Activated naive CD4-positive, alpha-beta T cell treated with anti-CD3 and anti-CD28 coated beads, Interleukin-2, amount 10 ng/mL, durations not matched to agents 7 days and 5 days (primary cell): ENCODE measurements at regions not wholly inside any gene's neighbourhood (a gene's known extent, or its start where the extent isn't known, plus 50 kb on each side); places are given as distances from the start of the nearest gene placed in this dataset.
"Not testable (repeated sequence)": the region's sequence is repeated elsewhere in the genome, so short reads cannot be mapped to it uniquely, and the experiment has no call there.

ENCODE experiments used
- CTCF ChIA-PET: fragments of 350-600 bp; sonication (Branson Sonifier 250); formaldehyde crosslinking; loops from one replicate; lab custom pipeline; 2021; ENCODE audit warnings: antibody characterized with exemption; lab: Charles Lee
- DNase-seq: peaks from one replicate; pipeline ENCODE4 v3.0.0-alpha.2; 2020
- H3K27ac Mint-ChIP-seq: one replicate; pipeline ENCODE4 v1.8.0; 2021; ENCODE audit warnings: mild to moderate bottlenecking, moderate library complexity, mixed read lengths
- H3K27me3 Mint-ChIP-seq: one replicate; pipeline ENCODE4 v1.8.0; 2021; ENCODE audit warnings: mild to moderate bottlenecking, mixed read lengths
- H3K36me3 Mint-ChIP-seq: one replicate; pipeline ENCODE4 v1.8.0; 2021; ENCODE audit warnings: mixed read lengths
- H3K4me1 Mint-ChIP-seq: one replicate; pipeline ENCODE4 v1.8.0; 2021; ENCODE audit warnings: mixed read lengths
- H3K4me3 Mint-ChIP-seq: one replicate; pipeline ENCODE4 v1.8.0; 2021; ENCODE audit warnings: mild to moderate bottlenecking, moderate library complexity, mixed read lengths
- H3K9me3 Mint-ChIP-seq: one replicate; pipeline ENCODE4 v1.8.0; 2021; ENCODE audit warnings: mixed read lengths

DNA sequence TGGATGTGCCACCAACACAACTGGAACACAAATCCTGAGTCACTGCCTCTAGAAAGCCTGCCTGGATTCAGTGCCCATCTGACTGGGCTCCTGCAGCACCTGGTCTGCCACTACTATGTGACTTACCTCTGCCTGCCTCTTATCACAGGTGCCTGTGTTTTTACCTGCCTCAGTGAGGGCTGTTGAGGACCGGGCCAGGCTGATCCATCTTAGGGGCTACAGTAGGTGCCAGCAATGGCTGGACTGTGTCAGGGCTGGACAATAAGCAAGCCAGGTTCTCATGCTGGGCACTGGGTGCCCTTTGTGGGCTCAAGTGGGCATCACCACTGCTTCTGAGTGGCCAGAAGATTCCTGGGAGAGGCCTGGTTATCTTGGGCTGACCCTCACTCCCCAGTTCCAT, 948.6 kb upstream of the TPTE start:
- H3K27ac Mint-ChIP-seq, DNase-seq, CTCF ChIA-PET, H3K4me1 Mint-ChIP-seq, H3K36me3 Mint-ChIP-seq, H3K27me3 Mint-ChIP-seq, H3K9me3 Mint-ChIP-seq, H3K4me3 Mint-ChIP-seq: not testable (repeated sequence)

DNA sequence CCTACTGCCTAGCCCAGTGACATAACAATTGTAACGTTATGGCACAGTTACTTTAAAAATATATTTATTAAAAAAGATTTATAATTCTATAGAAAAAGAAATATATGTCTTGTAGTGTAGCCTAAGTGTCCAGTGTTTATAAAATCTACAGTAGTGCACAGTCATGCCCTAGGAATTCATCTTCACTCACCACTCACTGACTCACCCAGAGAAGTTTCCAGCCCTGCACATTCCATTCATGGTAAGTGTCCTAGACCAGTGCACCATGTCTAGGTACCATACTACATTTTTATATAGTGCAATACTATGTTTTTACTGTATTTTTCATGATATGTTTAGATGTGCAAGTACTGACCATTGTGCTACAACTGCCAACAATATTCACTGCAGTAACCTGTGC, 947.9 kb upstream of the TPTE start:
- H3K36me3 Mint-ChIP-seq, H3K4me3 Mint-ChIP-seq, H3K27me3 Mint-ChIP-seq, DNase-seq, CTCF ChIA-PET, H3K9me3 Mint-ChIP-seq, H3K27ac Mint-ChIP-seq, H3K4me1 Mint-ChIP-seq: not testable (repeated sequence)

DNA sequence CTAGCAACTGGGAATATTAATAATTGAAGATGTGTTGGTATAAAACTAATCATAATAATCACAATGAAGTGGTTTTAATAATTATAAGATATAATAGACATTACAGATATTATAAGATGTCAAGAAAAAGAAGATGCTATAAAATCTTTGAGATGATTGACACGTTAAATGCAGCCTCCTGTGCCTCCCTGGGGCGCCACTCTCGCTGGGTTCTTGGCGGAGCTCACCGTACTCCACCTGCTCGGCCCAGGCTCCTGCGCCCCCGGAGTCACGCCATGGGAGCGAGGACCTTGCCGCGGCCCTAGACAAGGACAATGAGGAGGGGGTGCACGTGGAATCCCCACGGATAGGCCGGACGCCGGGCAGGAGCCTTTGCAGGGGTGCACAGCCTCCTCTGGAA, 942.1 kb upstream of the TPTE start:
- H3K9me3 Mint-ChIP-seq, H3K36me3 Mint-ChIP-seq, H3K4me1 Mint-ChIP-seq, H3K27me3 Mint-ChIP-seq, CTCF ChIA-PET, H3K4me3 Mint-ChIP-seq, DNase-seq, H3K27ac Mint-ChIP-seq: not testable (repeated sequence)

DNA sequence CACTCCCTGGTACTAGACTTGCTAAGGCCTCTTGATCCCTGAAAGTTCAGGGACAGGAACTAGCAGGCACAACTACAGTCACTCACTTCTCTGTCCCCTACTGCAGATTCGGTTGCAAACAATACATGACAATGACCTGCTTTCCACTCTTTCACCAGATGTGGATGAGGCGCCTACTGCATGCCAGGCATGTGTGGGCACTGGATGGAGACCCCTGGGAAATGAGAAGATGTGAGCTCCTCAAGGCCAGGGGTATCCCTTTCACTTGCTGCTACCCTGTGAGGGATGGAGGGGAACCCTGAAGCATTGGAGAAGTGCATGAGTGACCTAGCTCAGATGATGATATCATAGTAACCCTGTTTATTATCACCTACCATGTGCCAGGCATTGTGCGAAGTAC, 933.4 kb upstream of the TPTE start:
- H3K27me3 Mint-ChIP-seq, result not testable (repeated sequence)

DNA sequence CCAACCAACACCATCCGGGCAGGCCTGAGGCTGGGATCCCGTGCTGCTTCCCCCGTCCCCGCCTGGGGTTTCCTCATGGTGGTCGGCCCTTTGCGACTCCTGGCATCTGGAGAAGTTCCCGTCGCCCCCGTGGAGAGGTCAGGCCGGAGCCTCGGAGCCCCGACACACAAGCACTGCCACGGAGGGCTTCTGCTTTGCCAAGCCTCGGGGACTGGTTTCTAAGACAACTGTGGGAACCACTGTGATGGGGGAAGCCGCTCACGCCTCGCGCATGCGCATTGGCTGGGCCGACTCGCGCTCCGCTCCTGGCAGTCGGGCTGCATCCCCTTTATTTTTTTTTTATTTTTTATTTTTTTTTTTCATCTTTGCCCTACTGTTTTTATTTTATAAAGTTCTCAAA, 928.8 kb upstream of the TPTE start:
- H3K4me3 Mint-ChIP-seq, H3K27ac Mint-ChIP-seq, H3K27me3 Mint-ChIP-seq, DNase-seq, H3K4me1 Mint-ChIP-seq, H3K36me3 Mint-ChIP-seq, CTCF ChIA-PET, H3K9me3 Mint-ChIP-seq: not testable (repeated sequence)

More for the DNA sequence above, 933.4 kb upstream of the TPTE start:
- H3K4me3 Mint-ChIP-seq, H3K4me1 Mint-ChIP-seq, CTCF ChIA-PET, H3K36me3 Mint-ChIP-seq, DNase-seq, H3K27ac Mint-ChIP-seq, H3K9me3 Mint-ChIP-seq: not testable (repeated sequence)

DNA sequence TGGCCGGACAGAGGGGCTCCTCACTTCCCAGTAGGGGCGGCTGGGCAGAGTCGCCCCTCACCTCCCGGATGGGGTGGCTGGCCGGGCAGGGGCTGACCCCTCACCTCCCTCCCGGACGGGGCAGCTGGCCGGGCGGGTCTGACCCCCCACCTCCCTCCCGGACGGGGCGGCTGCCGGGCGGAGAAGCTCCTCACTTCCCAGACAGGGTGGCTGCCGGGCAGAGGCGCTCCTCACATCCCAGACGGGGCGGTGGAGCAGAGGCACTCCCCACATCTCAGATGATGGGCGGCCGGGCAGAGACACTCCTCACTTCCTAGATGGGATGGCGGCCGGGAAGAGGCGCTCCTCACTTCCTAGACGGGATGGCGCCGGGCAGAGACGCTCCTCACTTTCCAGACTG, 927.7 kb upstream of the TPTE start:
- not testable (repeated sequence) for DNase-seq

DNA sequence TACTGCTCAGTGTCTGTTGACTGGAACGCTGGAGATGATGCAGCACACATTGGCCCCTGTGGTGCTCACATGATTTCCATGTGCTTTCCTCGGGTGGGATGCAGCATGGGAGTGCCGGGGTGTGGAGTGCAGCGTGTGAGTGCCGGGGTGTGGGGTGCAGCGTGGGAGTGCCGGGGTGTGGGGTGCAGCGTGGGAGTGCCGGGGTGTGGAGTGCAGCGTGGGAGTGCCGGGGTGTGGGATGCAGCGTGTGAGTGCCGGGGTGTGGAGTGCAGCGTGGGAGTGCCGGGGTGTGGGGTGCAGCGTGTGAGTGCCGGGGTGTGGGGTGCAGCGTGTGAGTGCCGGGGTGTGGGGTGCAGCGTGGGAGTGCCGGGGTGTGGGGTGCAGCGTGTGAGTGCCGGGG, 907.4 kb upstream of the TPTE start:
- H3K27ac Mint-ChIP-seq, H3K4me1 Mint-ChIP-seq: not testable (repeated sequence)

More for the DNA sequence above, 927.7 kb upstream of the TPTE start:
- H3K27ac Mint-ChIP-seq, CTCF ChIA-PET, H3K9me3 Mint-ChIP-seq, H3K4me1 Mint-ChIP-seq, H3K27me3 Mint-ChIP-seq, H3K36me3 Mint-ChIP-seq, H3K4me3 Mint-ChIP-seq: not testable (repeated sequence)

DNA sequence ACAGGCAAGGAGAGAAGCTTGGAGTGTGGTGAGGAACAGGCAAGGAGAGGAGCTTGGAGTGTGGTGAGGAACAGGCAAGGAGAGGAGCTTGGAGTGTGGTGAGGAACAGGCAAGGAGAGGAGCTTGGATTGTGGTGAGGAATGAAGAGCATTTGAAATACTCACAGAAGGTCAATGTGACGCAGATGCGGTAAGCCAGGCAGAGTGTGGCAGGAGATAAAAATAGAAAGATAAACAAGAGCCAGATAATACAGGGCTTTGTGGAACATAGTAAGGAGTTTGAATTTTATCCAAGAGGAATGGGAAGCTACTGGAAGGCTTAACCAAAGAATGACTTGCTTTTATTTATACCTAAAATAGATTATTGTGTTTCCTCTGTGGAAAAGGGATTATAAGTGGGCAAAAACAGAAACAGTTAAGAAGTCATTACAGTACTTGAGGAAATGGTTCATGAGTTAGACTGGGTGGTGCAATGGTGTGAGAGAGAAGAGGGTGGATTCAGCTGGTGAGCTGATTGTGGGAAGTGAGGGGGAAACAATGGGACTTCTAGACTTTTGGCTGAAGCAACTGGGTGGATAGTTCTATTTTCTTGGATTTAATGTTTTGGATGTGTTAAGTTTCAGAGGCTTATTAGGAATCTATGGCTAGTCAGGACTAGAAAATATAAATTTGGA, 900.1 kb upstream of the TPTE start:
- H3K4me3 Mint-ChIP-seq, H3K27me3 Mint-ChIP-seq, DNase-seq, CTCF ChIA-PET, H3K4me1 Mint-ChIP-seq, H3K36me3 Mint-ChIP-seq, H3K9me3 Mint-ChIP-seq, H3K27ac Mint-ChIP-seq: not testable (repeated sequence)

More for the DNA sequence above, 907.4 kb upstream of the TPTE start:
- H3K27me3 Mint-ChIP-seq, H3K9me3 Mint-ChIP-seq, H3K36me3 Mint-ChIP-seq, CTCF ChIA-PET, DNase-seq, H3K4me3 Mint-ChIP-seq: not testable (repeated sequence)

DNA sequence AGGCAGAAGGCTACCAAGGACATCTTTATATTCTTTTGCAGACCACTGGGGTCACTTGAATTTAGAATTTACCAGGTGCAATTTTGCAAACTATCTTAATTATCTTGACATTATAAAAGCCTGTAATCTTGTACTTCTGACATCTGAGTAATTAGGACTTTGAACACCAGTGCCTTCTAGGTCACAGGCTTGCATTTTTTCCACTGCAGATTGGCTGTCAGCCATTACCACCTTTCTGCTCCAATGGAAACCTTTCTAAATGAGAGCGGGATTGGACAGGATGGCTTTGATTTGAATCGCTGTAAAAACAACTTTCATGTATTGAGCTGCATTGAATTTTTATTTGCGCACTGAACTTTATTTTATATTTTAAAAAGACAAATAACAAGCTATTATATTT, 893.3 kb upstream of the TPTE start:
- DNase-seq, H3K27me3 Mint-ChIP-seq, CTCF ChIA-PET, H3K4me1 Mint-ChIP-seq, H3K27ac Mint-ChIP-seq, H3K4me3 Mint-ChIP-seq, H3K9me3 Mint-ChIP-seq, H3K36me3 Mint-ChIP-seq: not testable (repeated sequence)

DNA sequence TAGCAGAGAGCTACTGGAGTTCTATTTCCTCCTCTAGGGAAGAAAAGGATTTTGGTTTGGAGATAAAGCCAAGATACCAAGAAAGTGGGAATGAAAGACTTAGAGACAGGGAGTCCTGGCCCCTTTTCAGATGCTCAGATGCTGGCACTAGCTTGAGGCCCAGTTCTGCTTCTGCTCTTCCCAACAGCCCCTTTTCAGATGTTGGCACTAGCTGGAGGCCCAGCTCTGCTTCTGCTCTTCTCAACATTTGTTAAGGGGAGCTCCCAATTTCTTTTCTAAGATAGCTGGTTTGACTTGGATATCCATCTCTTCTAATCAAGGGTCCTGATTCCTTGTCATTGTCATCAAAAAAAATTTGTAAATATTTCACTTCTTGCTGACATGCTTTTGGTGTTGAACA, 874.0 kb upstream of the TPTE start:
- H3K27me3 Mint-ChIP-seq, H3K36me3 Mint-ChIP-seq: not testable (repeated sequence)

DNA sequence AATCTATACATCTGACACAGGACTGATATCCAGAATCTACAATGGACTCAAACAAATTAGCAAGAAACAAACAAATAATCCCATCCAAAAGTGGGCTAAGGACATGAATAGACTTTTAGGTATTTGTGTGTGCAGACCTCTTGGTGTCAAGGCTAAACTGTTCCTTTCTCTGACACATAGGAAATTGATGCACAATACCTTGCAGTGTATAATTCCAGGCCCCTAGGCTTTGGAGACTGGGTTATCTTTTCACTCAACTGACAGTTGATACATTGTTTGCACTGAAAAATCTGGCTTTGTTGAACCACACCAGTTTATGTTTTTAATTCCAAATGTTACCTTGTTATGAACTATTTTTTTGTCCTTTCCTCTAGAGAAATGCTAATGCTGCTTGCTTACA, 873.1 kb upstream of the TPTE start:
- DNase-seq, H3K36me3 Mint-ChIP-seq, H3K27me3 Mint-ChIP-seq, CTCF ChIA-PET, H3K27ac Mint-ChIP-seq, H3K4me3 Mint-ChIP-seq, H3K4me1 Mint-ChIP-seq: not testable (repeated sequence)
- H3K9me3 Mint-ChIP-seq, result peaks cover 16% of the 10 kb centered on the region

More for the DNA sequence above, 874.0 kb upstream of the TPTE start:
- peaks cover 16% of the 10 kb centered on the region for H3K9me3 Mint-ChIP-seq
- H3K4me1 Mint-ChIP-seq, H3K27ac Mint-ChIP-seq, CTCF ChIA-PET, H3K4me3 Mint-ChIP-seq, DNase-seq: not testable (repeated sequence)

DNA sequence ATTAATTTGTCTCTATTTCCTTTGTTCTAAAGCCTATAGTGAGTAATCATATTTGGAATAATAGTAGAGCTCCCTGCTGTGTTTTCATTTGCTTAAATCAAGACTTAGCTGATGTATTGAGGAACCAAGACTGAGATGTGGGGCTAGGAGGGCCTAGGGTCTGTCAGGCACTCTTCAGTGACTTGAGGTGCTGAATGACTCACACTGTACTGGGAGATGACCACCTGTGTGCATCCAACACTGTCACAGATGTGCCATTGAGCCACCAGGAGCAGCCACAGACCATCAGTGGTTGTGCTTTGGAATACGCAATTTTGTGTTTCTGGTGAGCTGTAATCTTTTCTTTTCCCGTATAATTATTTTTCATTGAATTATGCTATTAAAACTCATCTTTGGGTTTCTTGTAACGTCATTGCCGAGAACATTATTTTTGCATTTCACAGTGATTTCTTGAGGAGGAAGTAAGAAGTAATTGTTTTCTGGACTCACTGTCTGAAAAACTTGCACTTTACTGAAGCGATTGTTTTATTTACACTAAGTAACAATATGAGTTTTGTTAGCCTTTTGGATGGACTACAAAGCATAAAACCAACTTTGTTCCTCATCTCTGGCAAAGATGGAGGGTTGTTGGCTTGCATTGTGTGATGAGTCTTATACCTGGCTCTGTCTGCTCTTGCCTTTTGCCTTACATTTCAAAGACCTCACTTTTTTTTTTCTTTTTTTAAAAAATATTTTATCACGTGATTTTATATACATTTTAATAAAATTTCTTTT, 872.2 kb upstream of the TPTE start:
- H3K36me3 Mint-ChIP-seq, DNase-seq, H3K4me3 Mint-ChIP-seq, H3K27me3 Mint-ChIP-seq, CTCF ChIA-PET, H3K4me1 Mint-ChIP-seq, H3K27ac Mint-ChIP-seq: not testable (repeated sequence)
- H3K9me3 Mint-ChIP-seq, result peaks cover 16% of the 10 kb centered on the region

DNA sequence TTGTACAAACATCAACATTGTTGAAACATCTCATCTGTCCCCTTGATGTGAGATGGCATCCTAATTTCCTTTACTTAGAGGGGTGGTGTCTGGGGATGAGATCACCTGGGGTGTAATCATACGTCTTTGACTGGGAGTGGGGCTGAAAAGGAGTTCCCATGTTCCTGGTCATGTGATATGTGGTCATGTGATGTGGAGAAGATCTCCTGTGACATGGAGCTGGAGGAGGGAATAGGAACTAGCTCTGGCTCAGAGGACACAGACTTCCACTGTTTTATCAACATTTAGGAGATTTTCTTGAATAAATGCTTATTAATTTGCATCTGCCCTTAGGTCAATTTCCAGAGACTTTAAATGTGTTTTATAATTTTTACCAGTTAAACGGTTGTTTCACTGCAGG, 868.6 kb upstream of the TPTE start:
- H3K36me3 Mint-ChIP-seq, H3K4me3 Mint-ChIP-seq, CTCF ChIA-PET, H3K27ac Mint-ChIP-seq, H3K4me1 Mint-ChIP-seq, H3K27me3 Mint-ChIP-seq, DNase-seq: not testable (repeated sequence)
- H3K9me3 Mint-ChIP-seq, result peaks cover 23% of the 10 kb centered on the region

DNA sequence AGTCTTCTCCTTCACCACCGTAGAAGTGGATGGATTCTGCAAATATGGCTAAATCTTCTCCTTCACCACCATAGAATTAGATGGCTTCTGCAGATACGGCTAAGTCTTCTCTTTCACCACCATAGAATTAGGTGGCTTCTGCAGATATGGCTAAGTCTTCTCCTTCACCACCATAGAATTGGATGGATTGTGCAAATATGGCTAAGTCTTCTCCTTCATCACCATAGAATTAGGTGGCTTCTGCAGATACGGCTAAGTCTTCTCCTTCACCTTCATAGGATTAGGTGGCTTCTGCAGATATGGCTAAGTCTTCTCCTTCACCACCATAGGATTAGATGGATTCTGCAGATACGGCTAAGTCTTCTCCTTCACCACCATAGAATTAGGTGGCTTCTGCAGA, 866.2 kb upstream of the TPTE start:
- H3K27me3 Mint-ChIP-seq, H3K4me1 Mint-ChIP-seq, H3K27ac Mint-ChIP-seq, H3K36me3 Mint-ChIP-seq, H3K4me3 Mint-ChIP-seq, DNase-seq, CTCF ChIA-PET: not testable (repeated sequence)
- H3K9me3 Mint-ChIP-seq, result peaks cover 18% of the 10 kb centered on the region

DNA sequence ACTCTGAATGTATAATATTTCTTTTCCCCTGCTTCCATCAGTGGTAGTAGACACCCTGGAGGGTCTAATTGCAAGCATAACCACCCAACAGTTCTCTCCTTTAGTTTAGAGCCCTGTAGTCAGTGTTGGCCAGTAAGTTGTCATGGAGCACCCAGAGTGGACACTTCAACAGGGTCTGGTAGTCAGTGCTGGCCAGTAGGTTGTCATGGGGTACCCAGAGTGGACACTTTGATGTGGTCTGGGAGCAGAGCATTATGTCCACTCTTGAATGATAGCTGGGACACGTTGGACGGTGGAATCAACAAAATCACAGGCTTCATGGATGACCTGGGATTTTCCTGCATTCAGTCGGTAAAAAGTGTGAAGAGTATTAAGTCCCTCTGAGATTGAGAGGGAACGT, 864.9 kb upstream of the TPTE start:
- H3K9me3 Mint-ChIP-seq, result peaks cover 15% of the 10 kb centered on the region
- not testable (repeated sequence) for DNase-seq, H3K27ac Mint-ChIP-seq

More for the DNA sequence above, 864.9 kb upstream of the TPTE start:
- H3K4me1 Mint-ChIP-seq, H3K36me3 Mint-ChIP-seq, H3K27me3 Mint-ChIP-seq, CTCF ChIA-PET, H3K4me3 Mint-ChIP-seq: not testable (repeated sequence)
